Mesothelial cell of epicardium (in vitro differentiated cells): ENCODE measurements at regions not wholly inside any gene's neighbourhood (a gene's known extent, or its start where the extent isn't known, plus 50 kb on each side); places are given as distances from the start of the nearest gene placed in this dataset.

Source experiments
- DNase-seq, 2 experiments: peaks; one replicate each; pipeline ENCODE4 v3.0.0; 2021; ENCODE audit warnings: low spot score in 2 of 2; ENCODE audit not compliant: unreplicated experiment in 2 of 2
- H3K27ac Mint-ChIP-seq: 2 replicates; pipeline ENCODE4 v1.8.0; 2021; ENCODE audit warnings: mixed read lengths
- H3K27me3 Mint-ChIP-seq: 2 replicates; pipeline ENCODE4 v1.8.0; 2021; ENCODE audit warnings: low read depth, mixed read lengths
- H3K36me3 Mint-ChIP-seq: 2 replicates; pipeline ENCODE4 v1.8.0; 2021; ENCODE audit warnings: mixed read lengths
- H3K4me1 Mint-ChIP-seq: 2 replicates; pipeline ENCODE4 v1.8.0; 2021; ENCODE audit warnings: mixed read lengths
- H3K4me3 Mint-ChIP-seq: 2 replicates; pipeline ENCODE4 v1.8.0; 2021; ENCODE audit warnings: mild to moderate bottlenecking, moderate library complexity, mixed read lengths
- H3K9me3 Mint-ChIP-seq: 2 replicates; pipeline ENCODE4 v1.8.0; 2021; ENCODE audit warnings: mixed read lengths
- CTCF ChIP-seq: fragments of 200-600 bp; sonication (generic); IDR thresholded peaks from one replicate; pipeline ENCODE4 v1.5.0; 2021; ENCODE audit warnings: antibody characterized with exemption; ENCODE audit not compliant: unreplicated experiment

- H3K4me3 Mint-ChIP-seq, result no peak overlapping the region
- H3K27me3 Mint-ChIP-seq, result peaks cover 31% of the 10 kb centered on the region
- TF ChIP-seq CTCF, result no peak
- H3K9me3 Mint-ChIP-seq, result no peaks in the 10 kb centered on the region
- H3K36me3 Mint-ChIP-seq, result no peaks in the 10 kb centered on the region
- DNase-seq, result no peak
- no peak overlapping the region for H3K27ac Mint-ChIP-seq
- no peaks in the 10 kb centered on the region for H3K4me1 Mint-ChIP-seq
These were observed 484.5 kb upstream of the ONECUT1 start for GRCh38 chr15:53274630-53275029.

DNA sequence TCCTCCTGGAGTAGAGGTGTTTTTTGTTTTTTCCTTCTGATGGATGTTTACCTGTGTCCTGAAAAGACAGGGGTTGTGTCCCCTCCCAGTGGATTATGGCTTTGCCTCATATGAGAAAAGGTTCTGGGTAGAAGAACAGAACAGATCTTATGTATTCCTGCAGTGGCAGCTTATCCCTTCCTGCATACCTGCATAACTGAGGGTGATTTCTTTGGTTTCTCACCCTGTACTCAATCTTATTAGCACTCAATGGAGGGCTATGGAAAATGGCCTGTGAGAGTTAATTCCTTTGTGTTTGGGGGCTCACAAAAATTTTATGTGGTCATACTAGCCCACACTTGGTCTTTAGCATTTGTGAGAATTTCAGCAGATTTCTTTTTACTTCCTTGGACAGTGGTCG, 482.0 kb upstream of the ONECUT1 start:
- DNase-seq, result no peak
- Mint-ChIP-seq H3K27ac (no peak overlapping the region), H3K4me3 (no peak overlapping the region), H3K27me3 (peaks cover 22% of the 10 kb centered on the region), H3K9me3 (no peaks in the 10 kb centered on the region), H3K4me1 (no peaks in the 10 kb centered on the region), H3K36me3 (no peaks in the 10 kb centered on the region)
- TF ChIP-seq CTCF, result no peak

DNA sequence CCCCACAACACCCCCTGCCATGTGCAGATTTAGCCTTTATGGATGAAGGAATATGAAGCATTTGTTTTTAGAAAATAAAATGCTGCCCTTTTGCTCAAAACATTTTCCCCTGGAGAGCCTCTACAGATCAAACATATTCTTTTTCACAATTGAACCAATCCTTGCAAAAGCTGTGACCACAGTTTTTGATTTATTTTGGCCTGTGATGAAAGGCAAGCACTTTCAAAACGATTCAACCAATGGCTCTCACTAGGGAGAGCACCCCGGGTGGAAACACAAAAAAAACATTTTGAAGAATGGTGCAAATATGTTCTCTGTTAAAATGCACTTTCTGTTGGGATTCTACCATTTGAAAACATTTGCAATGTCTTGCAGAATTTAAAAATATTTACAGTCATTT, 476.0 kb upstream of the ONECUT1 start:
- Mint-ChIP-seq H3K9me3 (no peaks in the 10 kb centered on the region), H3K27me3 (peaks cover 22% of the 10 kb centered on the region), H3K4me3 (no peak overlapping the region), H3K4me1 (no peaks in the 10 kb centered on the region), H3K36me3 (no peaks in the 10 kb centered on the region), H3K27ac (no peak overlapping the region)
- no peak for TF ChIP-seq CTCF
- no peak for DNase-seq

DNA sequence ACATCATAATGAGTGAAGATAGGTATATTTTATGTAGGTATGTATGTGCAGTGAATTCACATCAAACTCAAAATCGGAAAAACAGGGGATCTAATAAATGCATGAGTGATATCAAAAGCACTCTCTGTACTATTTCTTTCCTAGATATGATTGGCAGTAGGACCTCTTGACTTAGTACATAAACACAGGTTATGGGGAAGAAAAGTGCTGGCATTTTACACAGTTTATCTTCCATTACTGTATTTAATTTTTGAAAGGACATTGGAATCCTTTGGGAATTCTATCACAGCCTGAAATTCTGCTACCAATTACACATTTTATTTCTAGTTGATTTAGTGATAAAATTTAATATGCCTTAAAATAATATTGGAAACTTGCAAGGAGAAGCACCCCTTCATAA, 470.5 kb upstream of the ONECUT1 start:
- Mint-ChIP-seq H3K27ac (no peak overlapping the region), H3K4me3 (no peak overlapping the region), H3K9me3 (no peaks in the 10 kb centered on the region), H3K4me1 (no peaks in the 10 kb centered on the region), H3K36me3 (no peaks in the 10 kb centered on the region), H3K27me3 (peaks cover 11% of the 10 kb centered on the region)
- no peak for TF ChIP-seq CTCF
- DNase-seq, result no peak

GRCh38 chr15:53256457-53256856, 466.3 kb upstream of the ONECUT1 start:
- Mint-ChIP-seq H3K4me3 (no peak overlapping the region), H3K4me1 (peaks cover 9% of the 10 kb centered on the region), H3K27me3 (no peaks in the 10 kb centered on the region), H3K36me3 (no peaks in the 10 kb centered on the region), H3K27ac (no peak overlapping the region), H3K9me3 (no peaks in the 10 kb centered on the region)
- no peak for DNase-seq
- TF ChIP-seq CTCF, result no peak

GRCh38 chr15:53256043-53256442, 465.9 kb upstream of the ONECUT1 start:
- H3K4me3 Mint-ChIP-seq, result no peak overlapping the region
- no peak for TF ChIP-seq CTCF
- H3K9me3 Mint-ChIP-seq, result no peaks in the 10 kb centered on the region
- H3K4me1 Mint-ChIP-seq, result peaks cover 9% of the 10 kb centered on the region
- no peaks in the 10 kb centered on the region for H3K27me3 Mint-ChIP-seq
- no peak for DNase-seq
- no peak overlapping the region for H3K27ac Mint-ChIP-seq
- no peaks in the 10 kb centered on the region for H3K36me3 Mint-ChIP-seq
